SK-N-MC (cell line): ENCODE measurements at regions not wholly inside any gene's neighbourhood (a gene's known extent, or its start where the extent isn't known, plus 50 kb on each side); places are given as distances from the start of the nearest gene placed in this dataset.

ENCODE experiments used
- DNase-seq: peaks from one replicate; pipeline ENCODE4 v3.0.0-alpha.2; 2011; ENCODE audit warnings: low read depth, low spot score
- H3K27ac ChIP-seq: fragments of 200-600 bp; sonication (generic); 2 replicates; pipeline ENCODE4 v1.5.1; 2016; ENCODE audit warnings: mixed run types
- H3K36me3 ChIP-seq: fragments of 200-600 bp; sonication (generic); 2 replicates; pipeline ENCODE4 v1.6.1; 2017; ENCODE audit warnings: antibody characterized with exemption, low read length, mixed read lengths; ENCODE audit not compliant: insufficient read depth
- H3K4me3 ChIP-seq: fragments of 200-600 bp; sonication (generic); 2 replicates; pipeline ENCODE4 v1.5.1; 2016
- H3K9ac ChIP-seq: fragments of 200-600 bp; sonication (generic); 2 replicates; pipeline ENCODE4 v1.8.0; 2017; ENCODE audit warnings: mixed run types, mixed read lengths; ENCODE audit not compliant: insufficient read length
- H3K9me3 ChIP-seq: fragments of 200-600 bp; sonication (generic); 2 replicates; pipeline ENCODE4 v1.6.1; 2017; ENCODE audit warnings: low read depth, mild to moderate bottlenecking, antibody characterized with exemption, low read length, moderate library complexity, mixed read lengths
- EZH2 ChIP-seq: fragments of 200-600 bp; sonication (generic); IDR thresholded peaks from one replicate; pipeline ENCODE4 v1.6.1; 2017; ENCODE audit warnings: antibody characterized with exemption
- FOXP2 ChIP-seq: optimal IDR thresholded peaks from 2 replicates; pipeline ENCODE3; 2011; ENCODE audit warnings: mild to moderate bottlenecking, moderate library complexity; ENCODE audit not compliant: insufficient read depth; ENCODE audit errors: extremely low read length, control extremely low read depth
- POLR2AphosphoS5 ChIP-seq: IDR thresholded peaks from 2 replicates; pipeline ENCODE4 v1.6.1; 2012; ENCODE audit warnings: mild to moderate bottlenecking, low read depth, low read length, borderline replicate concordance

DNA sequence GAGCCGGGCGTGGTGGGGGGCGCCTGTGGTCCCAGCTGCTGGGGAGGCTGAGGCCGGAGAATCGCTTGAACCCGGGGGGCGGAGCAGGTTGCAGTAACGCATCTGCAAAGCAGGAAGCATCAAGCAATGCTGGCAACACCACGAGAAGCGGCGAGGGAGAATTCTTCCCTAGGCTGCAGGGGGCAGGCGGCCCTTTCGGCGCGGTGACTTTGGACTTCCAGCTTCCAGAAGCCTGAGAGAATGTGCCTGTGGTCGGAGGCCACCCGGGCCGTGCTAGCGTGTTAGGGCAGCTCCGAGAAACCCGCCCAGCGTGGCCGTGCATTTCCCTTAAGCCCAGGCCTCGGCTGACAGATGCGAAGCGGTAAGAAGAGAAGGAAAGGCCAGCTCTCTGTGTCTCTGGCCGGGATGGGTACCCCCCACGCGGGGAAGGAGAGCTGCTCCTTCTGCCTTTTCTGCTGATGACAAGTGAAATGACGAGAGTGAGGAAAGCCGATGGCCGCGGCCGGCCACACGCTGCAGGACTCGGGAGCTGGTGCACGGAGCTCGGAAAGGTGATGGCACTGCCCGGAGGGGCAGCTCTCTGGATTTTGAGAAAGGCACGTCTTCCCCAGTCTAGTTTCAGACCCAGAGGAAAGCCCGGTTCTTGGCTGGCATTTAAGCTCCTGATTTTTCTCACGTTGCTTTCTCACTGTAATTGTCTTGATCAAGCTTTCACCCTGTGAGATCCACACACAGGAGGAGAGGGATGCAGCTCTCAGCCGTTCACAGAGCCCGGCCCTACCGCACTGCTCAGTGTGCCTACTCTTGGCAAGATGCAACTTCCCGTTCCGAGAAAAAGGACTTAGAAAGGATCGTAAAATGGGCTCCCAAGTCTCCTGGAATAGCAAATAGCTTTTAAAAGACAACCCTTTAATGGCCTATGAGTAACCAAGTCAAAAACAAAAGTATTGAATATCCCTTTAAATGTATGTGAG, 68.3 kb upstream of the EXOC2 start:
- H3K9ac ChIP-seq: no peak overlapping the region
- DNase-seq: no peak
- no peak overlapping the region for H3K4me3 ChIP-seq
- no peaks in the 10 kb centered on the region for H3K9me3 ChIP-seq
- H3K27ac ChIP-seq: no peak overlapping the region
- no peak for TF ChIP-seq FOXP2
- no peak for TF ChIP-seq POLR2AphosphoS5
- TF ChIP-seq EZH2: no peak
- no peaks in the 10 kb centered on the region for H3K36me3 ChIP-seq

DNA sequence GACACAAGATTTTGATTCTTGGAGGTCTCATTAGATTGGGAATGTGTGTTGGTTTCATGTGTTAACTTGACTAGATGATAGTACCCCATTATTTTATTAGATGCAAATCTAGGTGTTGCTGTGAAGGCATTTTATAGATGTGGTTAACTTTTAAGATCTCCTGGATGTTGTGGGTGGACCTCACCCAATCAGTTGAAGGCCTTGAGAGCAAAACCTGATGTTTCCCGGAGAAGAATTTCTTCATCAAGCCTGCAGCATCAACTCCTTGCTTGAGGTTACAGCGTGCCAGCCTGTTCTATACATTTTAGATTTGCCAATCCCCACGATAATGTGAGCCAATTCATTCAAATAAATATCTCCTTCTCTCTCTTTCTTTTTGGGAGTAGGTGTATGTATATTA, 66.8 kb upstream of the EXOC2 start:
- H3K9me3 ChIP-seq: no peaks in the 10 kb centered on the region
- H3K36me3 ChIP-seq: no peaks in the 10 kb centered on the region
- TF ChIP-seq FOXP2: no peak
- TF ChIP-seq POLR2AphosphoS5: no peak
- no peak for TF ChIP-seq EZH2
- H3K9ac ChIP-seq: no peak overlapping the region
- no peak overlapping the region for H3K4me3 ChIP-seq
- H3K27ac ChIP-seq: no peak overlapping the region
- no peak for DNase-seq

DNA sequence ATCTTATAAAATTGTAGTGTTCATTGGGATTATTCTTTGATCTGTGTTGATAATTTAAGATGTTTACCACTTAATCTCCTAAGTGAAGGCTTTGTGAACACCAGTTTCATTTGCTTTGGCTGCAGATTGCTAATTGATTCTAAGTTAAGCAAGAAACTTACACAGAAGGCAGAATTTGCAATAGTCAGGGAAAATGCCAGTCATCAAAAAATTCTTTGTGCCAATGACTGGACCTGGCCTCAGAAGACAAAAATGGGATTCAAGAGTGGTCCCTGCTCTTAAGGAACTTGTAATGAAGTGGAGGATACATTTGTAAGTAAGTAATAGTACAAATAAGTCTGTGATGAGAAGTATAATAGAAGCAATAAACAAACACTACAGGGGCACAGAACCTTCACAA, 63.3 kb upstream of the EXOC2 start:
- no peak overlapping the region for H3K4me3 ChIP-seq
- no peak overlapping the region for H3K9ac ChIP-seq
- no peak overlapping the region for H3K27ac ChIP-seq
- H3K36me3 ChIP-seq: no peaks in the 10 kb centered on the region
- no peaks in the 10 kb centered on the region for H3K9me3 ChIP-seq
- DNase-seq: no peak
- TF ChIP-seq FOXP2: no peak
- no peak for TF ChIP-seq EZH2
- TF ChIP-seq POLR2AphosphoS5: no peak

DNA sequence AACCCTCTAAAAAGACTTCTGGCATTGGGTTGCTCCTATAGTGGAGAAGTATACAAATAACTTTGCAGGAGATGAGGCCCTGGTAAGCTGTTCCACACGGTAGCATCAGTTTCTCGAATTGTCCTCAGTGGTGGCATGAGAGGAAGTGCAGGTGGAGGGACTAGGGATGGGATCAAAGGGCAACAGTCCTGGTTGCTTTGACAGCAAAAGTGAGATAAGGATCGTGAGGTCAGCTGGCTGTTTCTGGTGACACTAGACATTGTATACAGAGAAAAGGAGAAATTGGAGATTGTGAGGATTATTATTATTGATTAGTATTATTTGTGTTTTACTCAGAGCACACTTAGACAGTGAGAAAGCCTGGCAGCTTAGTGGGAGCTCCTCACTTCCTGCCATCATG, 61.3 kb upstream of the EXOC2 start:
- H3K9ac ChIP-seq: no peak overlapping the region
- no peak overlapping the region for H3K27ac ChIP-seq
- H3K4me3 ChIP-seq: no peak overlapping the region
- no peak for TF ChIP-seq POLR2AphosphoS5
- TF ChIP-seq FOXP2: no peak
- TF ChIP-seq EZH2: no peak
- no peak for DNase-seq
- no peaks in the 10 kb centered on the region for H3K9me3 ChIP-seq
- H3K36me3 ChIP-seq: no peaks in the 10 kb centered on the region

DNA sequence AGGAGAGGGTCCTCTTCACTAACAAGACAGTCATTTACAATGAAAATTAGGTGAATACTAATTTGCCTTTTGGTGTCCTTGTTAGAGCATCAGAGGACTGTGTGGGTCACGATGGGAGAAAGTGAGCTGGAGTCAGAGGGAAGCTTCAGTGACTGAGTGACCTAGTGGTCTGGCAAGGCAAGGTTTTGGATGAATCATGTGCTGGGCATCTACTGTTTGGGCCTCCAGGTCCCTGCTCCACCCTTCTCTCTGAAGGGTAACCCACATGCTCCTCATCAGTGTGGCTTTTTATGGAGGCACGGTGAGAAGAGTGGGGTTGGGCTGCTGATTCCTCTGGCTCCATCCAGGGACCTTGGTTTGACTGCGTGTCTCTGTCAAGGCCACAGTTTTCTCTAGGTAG, 60.5 kb upstream of the EXOC2 start:
- no peak for DNase-seq
- Histone ChIP-seq H3K9me3 (no peaks in the 10 kb centered on the region), H3K4me3 (no peak overlapping the region), H3K27ac (no peak overlapping the region), H3K36me3 (no peaks in the 10 kb centered on the region), H3K9ac (no peak overlapping the region)
- no peak for TF ChIP-seq POLR2AphosphoS5
- no peak for TF ChIP-seq FOXP2
- no peak for TF ChIP-seq EZH2

DNA sequence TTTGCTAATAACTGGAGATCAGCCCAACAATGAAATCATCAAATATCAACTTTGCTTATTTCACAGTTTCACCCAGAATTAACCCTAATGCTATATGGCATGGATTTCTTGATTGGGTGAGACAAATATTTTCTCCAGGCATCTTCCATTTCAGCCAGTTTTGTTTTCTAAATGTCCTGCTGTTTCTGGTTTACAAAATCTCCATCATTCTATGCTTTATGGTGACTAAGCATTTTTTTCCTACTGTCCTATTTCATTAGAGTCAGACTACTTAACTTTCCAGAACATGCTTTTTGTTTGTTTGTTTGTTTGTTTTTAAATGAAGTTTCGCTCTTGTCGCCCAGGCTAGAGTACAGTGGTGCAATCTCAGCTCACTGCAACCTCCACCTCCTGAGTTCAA, 59.5 kb upstream of the EXOC2 start:
- Histone ChIP-seq H3K36me3 (no peaks in the 10 kb centered on the region), H3K4me3 (no peak overlapping the region), H3K27ac (no peak overlapping the region), H3K9me3 (no peaks in the 10 kb centered on the region), H3K9ac (no peak overlapping the region)
- no peak for DNase-seq
- TF ChIP-seq FOXP2 (no peak), EZH2 (no peak), POLR2AphosphoS5 (no peak)

DNA sequence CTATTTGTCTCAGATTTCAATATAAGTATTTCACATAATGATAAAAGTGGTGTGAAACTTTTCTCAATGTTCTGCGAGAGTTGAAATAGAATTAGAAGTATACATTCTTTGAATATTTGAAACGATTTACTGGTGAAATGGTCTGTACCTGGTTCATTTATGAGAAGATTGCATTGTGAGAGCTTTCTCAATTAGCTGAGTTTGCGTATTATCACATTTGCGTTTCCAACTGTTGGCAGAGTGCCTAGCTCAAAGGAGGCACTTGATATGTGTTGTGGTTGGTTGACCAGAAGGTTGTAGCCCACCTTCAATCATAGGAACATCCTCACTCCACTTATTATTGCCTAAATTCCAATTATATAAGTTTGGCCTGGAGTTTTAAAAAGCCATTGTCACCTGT, 58.8 kb upstream of the EXOC2 start:
- no peak for DNase-seq
- no peak for TF ChIP-seq FOXP2
- no peak for TF ChIP-seq POLR2AphosphoS5
- TF ChIP-seq EZH2: no peak
- no peak overlapping the region for H3K4me3 ChIP-seq

DNA sequence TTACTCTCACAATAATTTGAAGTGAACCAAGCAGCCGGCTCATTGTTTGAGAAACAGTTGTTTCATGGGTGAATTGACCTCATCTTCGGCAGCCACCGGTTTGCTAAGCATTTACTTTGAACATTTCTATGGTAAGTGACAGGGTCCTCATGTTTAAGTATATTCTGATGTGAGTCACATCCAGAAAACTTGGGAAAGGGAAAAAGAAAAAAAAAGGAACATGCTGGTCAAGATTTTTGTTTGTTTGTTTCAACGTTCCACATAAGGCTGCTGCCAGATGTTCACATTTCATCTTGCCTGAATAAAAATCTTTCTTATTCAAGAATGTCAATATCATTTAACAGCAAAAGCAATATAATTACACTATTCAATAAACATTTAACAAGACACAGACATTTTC, 55.0 kb upstream of the EXOC2 start:
- no peak for DNase-seq
- Histone ChIP-seq H3K9me3 (no peaks in the 10 kb centered on the region), H3K4me3 (no peak overlapping the region), H3K9ac (no peak overlapping the region), H3K36me3 (no peaks in the 10 kb centered on the region), H3K27ac (no peak overlapping the region)
- TF ChIP-seq POLR2AphosphoS5 (no peak), FOXP2 (no peak), EZH2 (no peak)

More for the DNA sequence above, 58.8 kb upstream of the EXOC2 start:
- no peak overlapping the region for H3K9ac ChIP-seq
- no peaks in the 10 kb centered on the region for H3K36me3 ChIP-seq
- H3K9me3 ChIP-seq: no peaks in the 10 kb centered on the region
- H3K27ac ChIP-seq: no peak overlapping the region
